Natural killer cell (primary cell): ENCODE measurements at regions not wholly inside any gene's neighbourhood (a gene's known extent, or its start where the extent isn't known, plus 50 kb on each side); places are given as distances from the start of the nearest gene placed in this dataset.
"Not testable (repeated sequence)": the region's sequence is repeated elsewhere in the genome, so short reads cannot be mapped to it uniquely, and the experiment has no call there.

Experiments used
- ATAC-seq, 3 donors: fragments of 150-1000 bp in 2 of 3; fragments of 200-7000 bp in 1 of 3; cut with Tn5 transposase; 1 replicate in 1 of 3; 2 replicates in 2 of 3; pipeline ENCODE4 v1.10.0; 2021; ENCODE audit warnings: mild to moderate bottlenecking in 2 of 3, moderate library complexity in 2 of 3
- DNase-seq, 2 donors: peaks; one replicate each; pipeline versions ENCODE4 v3.0.0 to v3.0.0-alpha.2; 2013 to 2021; ENCODE audit warnings: mixed read lengths in 1 of 2
- H3K27ac ChIP-seq: one replicate; pipeline ENCODE4 v1.5.1; 2013; ENCODE audit warnings: mild to moderate bottlenecking, low read length
- H3K27me3 ChIP-seq: one replicate; pipeline ENCODE4 v1.6.1; 2013; ENCODE audit warnings: low read length; ENCODE audit not compliant: control insufficient read depth, insufficient read depth
- H3K36me3 ChIP-seq: one replicate; pipeline ENCODE4 v1.6.1; 2013; ENCODE audit warnings: low read length; ENCODE audit not compliant: control insufficient read depth, insufficient read depth
- H3K4me1 ChIP-seq: one replicate; pipeline ENCODE4 v1.6.1; 2013; ENCODE audit warnings: low read length; ENCODE audit not compliant: control insufficient read depth, insufficient read depth
- H3K4me3 ChIP-seq: one replicate; pipeline ENCODE4 v1.5.1; 2013; ENCODE audit warnings: low read length
- H3K9me3 ChIP-seq: one replicate; pipeline ENCODE4 v1.6.1; 2013; ENCODE audit warnings: low read length; ENCODE audit not compliant: control insufficient read depth, insufficient read depth
- H3K27ac Mint-ChIP-seq, 2 donors: one replicate each; pipeline ENCODE4 v1.8.0; 2022; ENCODE audit warnings: mild to moderate bottlenecking in 2 of 2, mixed read lengths in 2 of 2, moderate library complexity in 1 of 2
- H3K27me3 Mint-ChIP-seq, 2 donors: one replicate each; pipeline ENCODE4 v1.8.0; 2022; ENCODE audit warnings: low read depth in 2 of 2, mixed read lengths in 2 of 2
- H3K36me3 Mint-ChIP-seq: one replicate; pipeline ENCODE4 v1.8.0; 2022; ENCODE audit warnings: mixed read lengths
- H3K4me1 Mint-ChIP-seq, 2 donors: one replicate each; pipeline ENCODE4 v1.8.0; 2022; ENCODE audit warnings: mixed read lengths in 2 of 2
- H3K4me3 Mint-ChIP-seq: one replicate; pipeline ENCODE4 v1.8.0; 2022; ENCODE audit warnings: mild to moderate bottlenecking, moderate library complexity, mixed read lengths
- H3K9me3 Mint-ChIP-seq, 2 donors: one replicate each; pipeline ENCODE4 v1.8.0; 2022; ENCODE audit warnings: mixed read lengths in 2 of 2
- WGBS: methylation state at CpG from one replicate; pipeline ENCODE4 v1.1.7; 2013; ENCODE audit warnings: missing lambda C conversion rate; ENCODE audit not compliant: insufficient coverage; 5-methylcytosine and 5-hydroxymethylcytosine counted together
- intact Hi-C: fragments of 100-400 bp; cut with micrococcal nuclease; formaldehyde crosslinking; loops from one replicate; pipeline ENCODE4 v1.14.2; 2022
- TF ChIP-seq, protein P1 (sequence below): fragments of 200-600 bp; IDR thresholded peaks from one replicate; pipeline ENCODE4 v1.8.0; 2022; ENCODE audit warnings: antibody characterized with exemption

DNA sequence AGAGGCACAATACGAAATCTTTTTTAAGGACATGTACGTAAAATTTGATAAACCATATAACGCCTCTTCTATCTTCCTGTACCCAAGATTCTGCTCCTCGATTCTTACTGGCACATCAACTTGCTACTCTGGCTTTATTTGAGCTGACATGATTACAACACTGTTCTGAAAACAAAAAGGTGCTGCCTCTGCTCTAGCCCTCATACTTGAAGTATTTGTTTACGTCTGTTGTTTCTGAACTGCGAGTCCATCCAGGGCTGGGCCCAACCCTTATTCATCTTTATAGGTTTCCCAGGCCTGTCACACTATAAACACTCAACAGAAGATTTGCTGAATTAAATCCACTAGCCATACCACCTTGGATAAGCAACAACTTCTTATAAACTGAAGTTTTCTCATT, 96.2 kb upstream of the SVIL start:
- no peak for ATAC-seq
- 96% methylated on average over 6 of the region's 6 CpGs for WGBS
- H3K4me1 ChIP-seq: peaks cover 13% of the 10 kb centered on the region
- H3K4me3 Mint-ChIP-seq: no peak overlapping the region
- H3K27ac Mint-ChIP-seq: no peak overlapping the region
- no peaks in the 10 kb centered on the region for H3K36me3 ChIP-seq
- H3K27me3 ChIP-seq: no peaks in the 10 kb centered on the region
- TF ChIP-seq, protein P1, sequence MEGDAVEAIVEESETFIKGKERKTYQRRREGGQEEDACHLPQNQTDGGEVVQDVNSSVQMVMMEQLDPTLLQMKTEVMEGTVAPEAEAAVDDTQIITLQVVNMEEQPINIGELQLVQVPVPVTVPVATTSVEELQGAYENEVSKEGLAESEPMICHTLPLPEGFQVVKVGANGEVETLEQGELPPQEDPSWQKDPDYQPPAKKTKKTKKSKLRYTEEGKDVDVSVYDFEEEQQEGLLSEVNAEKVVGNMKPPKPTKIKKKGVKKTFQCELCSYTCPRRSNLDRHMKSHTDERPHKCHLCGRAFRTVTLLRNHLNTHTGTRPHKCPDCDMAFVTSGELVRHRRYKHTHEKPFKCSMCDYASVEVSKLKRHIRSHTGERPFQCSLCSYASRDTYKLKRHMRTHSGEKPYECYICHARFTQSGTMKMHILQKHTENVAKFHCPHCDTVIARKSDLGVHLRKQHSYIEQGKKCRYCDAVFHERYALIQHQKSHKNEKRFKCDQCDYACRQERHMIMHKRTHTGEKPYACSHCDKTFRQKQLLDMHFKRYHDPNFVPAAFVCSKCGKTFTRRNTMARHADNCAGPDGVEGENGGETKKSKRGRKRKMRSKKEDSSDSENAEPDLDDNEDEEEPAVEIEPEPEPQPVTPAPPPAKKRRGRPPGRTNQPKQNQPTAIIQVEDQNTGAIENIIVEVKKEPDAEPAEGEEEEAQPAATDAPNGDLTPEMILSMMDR: no peak
- H3K9me3 ChIP-seq: no peaks in the 10 kb centered on the region
- no peak for DNase-seq
- no peaks in the 10 kb centered on the region for H3K27me3 Mint-ChIP-seq
- intact Hi-C loops: loop anchor here (10.0 kb wide), 1 partner anchor 46 kb away; no protein-coding TSS in a partner anchor
- no peak overlapping the region for H3K4me3 ChIP-seq
- no peak overlapping the region for H3K27ac ChIP-seq
- H3K9me3 Mint-ChIP-seq: no peaks in the 10 kb centered on the region
- no peaks in the 10 kb centered on the region for H3K36me3 Mint-ChIP-seq
- H3K4me1 Mint-ChIP-seq: peaks cover 11 to 39% of the 10 kb centered on the region in 2 donors

DNA sequence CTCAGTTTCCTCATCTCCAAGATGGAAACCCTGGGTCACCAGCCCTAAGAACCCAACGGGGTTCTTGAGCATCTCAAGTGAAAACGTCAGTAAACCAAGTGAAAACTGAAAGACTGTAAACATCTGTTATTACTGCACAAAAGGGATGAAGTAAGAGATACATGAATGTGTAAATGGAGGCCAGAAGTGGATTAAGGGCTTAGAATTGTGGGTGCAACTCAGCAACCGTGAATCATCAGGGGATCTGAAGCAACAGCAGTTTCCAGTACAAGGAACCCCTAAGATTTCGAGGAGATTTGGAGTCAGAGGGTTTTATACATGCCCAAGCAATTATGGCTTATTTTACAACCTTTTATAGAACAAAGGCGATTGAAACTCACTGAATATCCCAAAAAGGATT, 95.7 kb upstream of the SVIL start:
- Mint-ChIP-seq H3K27ac (no peak overlapping the region), H3K36me3 (no peaks in the 10 kb centered on the region), H3K9me3 (no peaks in the 10 kb centered on the region), H3K27me3 (no peaks in the 10 kb centered on the region), H3K4me1 (peaks cover 11 to 40% of the 10 kb centered on the region in 2 donors), H3K4me3 (no peak overlapping the region)
- Histone ChIP-seq H3K9me3 (no peaks in the 10 kb centered on the region), H3K4me3 (no peak overlapping the region), H3K36me3 (no peaks in the 10 kb centered on the region), H3K4me1 (peaks cover 11% of the 10 kb centered on the region), H3K27ac (no peak overlapping the region), H3K27me3 (no peaks in the 10 kb centered on the region)
- 86% methylated on average over 4 of the region's 5 CpGs for WGBS
- ATAC-seq (no peak), DNase-seq (no peak)
- TF ChIP-seq, protein P1: no peak
- intact Hi-C loops: loop anchor here (10.0 kb wide), 1 partner anchor 46 kb away; no protein-coding TSS in a partner anchor

- Mint-ChIP-seq H3K4me3 (no peak overlapping the region), H3K27ac (no peak overlapping the region), H3K36me3 (no peaks in the 10 kb centered on the region), H3K4me1 (peaks cover 15 to 36% of the 10 kb centered on the region in 2 donors), H3K27me3 (no peaks in the 10 kb centered on the region), H3K9me3 (no peaks in the 10 kb centered on the region)
- intact Hi-C loops: no loop called here
- no peaks in the 10 kb centered on the region for H3K36me3 ChIP-seq
- TF ChIP-seq, protein P1: no peak
- H3K27ac ChIP-seq: no peak overlapping the region
- H3K9me3 ChIP-seq: no peaks in the 10 kb centered on the region
- H3K27me3 ChIP-seq: no peaks in the 10 kb centered on the region
- no peak overlapping the region for H3K4me3 ChIP-seq
- H3K4me1 ChIP-seq: peaks cover 5% of the 10 kb centered on the region
- ATAC-seq: no peak
- DNase-seq: no peak
- WGBS: 78% methylated on average over 6 of the region's 6 CpGs
Observed at GRCh38 chr10:29728541-29729049, 93.8 kb upstream of the SVIL start.

DNA sequence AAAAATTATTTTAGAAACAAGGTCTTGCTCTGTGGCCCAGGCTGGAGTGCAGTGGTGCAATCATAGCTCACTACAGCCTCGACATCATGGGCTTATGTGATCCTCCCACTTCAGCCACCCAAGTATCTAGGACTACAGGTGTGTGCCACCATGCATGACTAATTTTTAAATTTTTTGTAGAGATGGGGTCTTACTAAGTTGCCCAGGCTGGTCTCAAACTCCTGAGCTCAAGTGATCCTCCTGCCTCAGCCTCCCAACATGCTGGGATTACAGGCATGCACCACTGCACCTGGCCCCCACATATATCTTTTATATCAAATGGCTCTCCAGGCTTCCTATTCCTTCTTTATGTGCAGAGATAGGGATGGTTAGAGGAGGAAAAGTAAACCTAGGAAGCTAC, 91.2 kb upstream of the SVIL start:
- intact Hi-C loops: not testable (repeated sequence)

More for the DNA sequence above, 91.2 kb upstream of the SVIL start:
- H3K4me3 ChIP-seq, H3K36me3 Mint-ChIP-seq, H3K4me1 ChIP-seq, H3K4me3 Mint-ChIP-seq, H3K9me3 Mint-ChIP-seq, H3K9me3 ChIP-seq, H3K27me3 ChIP-seq, H3K27me3 Mint-ChIP-seq, H3K27ac Mint-ChIP-seq, H3K27ac ChIP-seq, ATAC-seq, DNase-seq, H3K36me3 ChIP-seq: not testable (repeated sequence)
- peaks cover 16 to 34% of the 10 kb centered on the region in 2 donors for H3K4me1 Mint-ChIP-seq
- 83% methylated on average over 1 of the region's 1 CpG for WGBS
